GM18502 (cell line): ENCODE measurements at regions not wholly inside any gene's neighbourhood (a gene's known extent, or its start where the extent isn't known, plus 50 kb on each side); places are given as distances from the start of the nearest gene placed in this dataset.
"Not testable (repeated sequence)": the region's sequence is repeated elsewhere in the genome, so short reads cannot be mapped to it uniquely, and the experiment has no call there.

Source experiments
- ATAC-seq: cut with Tn5 transposase; IDR thresholded peaks from one replicate; pipeline ENCODE4 v1.9.1; 2021; ENCODE audit warnings: mild to moderate bottlenecking; ENCODE audit not compliant: unreplicated experiment, poor library complexity

DNA sequence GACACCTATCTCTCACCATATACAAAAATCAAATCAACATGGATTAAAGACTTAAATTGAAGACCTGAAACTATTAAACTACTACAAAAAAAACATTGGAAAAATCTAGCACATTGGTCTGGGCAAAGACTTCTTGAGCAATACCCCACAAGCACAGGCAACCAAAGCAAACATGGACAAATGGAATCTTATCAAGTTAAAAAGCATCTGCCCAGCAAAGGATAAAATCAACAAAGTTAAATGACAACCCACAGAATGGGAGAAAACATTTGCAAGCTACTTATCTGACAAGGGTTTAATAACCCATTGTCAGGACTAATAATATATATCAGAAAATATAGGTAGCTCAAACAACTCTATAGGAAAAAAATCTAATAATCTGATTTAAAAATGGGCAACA is 415.6 kb downstream of the KLHL13 start:
- ATAC-seq = no peak

DNA sequence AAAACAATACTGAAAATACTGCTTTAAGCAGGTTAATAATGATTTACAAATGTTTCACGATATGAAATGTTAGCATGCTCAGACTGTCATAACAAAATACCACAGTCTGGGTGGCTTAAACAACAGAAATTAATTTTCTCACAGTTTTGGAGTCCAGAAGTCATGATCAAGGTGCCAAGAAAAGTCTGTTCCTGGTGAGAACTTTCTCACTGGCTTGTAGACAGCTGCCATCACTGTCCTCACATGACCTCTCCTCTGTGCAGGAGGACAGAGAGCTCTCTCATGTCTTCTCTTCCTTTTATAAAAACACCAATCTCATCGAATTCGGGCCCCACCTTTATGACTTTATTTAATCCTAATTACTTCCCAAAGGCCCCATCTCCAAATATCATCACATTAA is 426.7 kb downstream of the KLHL13 start:
- no peak for ATAC-seq

DNA sequence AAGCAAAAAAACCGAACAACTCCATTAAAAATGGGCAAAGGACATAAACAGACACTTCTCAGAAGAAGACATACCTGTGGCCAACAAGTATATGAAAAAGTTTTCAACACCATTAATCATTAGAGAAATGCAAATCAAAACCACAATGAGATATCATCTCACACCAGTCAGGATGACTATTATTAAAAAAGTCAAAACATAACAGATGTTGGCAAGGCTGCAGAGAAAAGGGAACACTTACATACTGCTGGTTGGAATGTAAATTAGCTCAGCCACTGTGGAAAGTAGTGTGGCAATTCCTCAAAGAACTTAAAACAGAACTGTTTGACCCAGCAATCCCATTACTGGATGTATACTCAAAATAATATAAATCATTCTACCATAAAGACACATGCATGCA is 436.3 kb downstream of the KLHL13 start:
- no peak for ATAC-seq

DNA sequence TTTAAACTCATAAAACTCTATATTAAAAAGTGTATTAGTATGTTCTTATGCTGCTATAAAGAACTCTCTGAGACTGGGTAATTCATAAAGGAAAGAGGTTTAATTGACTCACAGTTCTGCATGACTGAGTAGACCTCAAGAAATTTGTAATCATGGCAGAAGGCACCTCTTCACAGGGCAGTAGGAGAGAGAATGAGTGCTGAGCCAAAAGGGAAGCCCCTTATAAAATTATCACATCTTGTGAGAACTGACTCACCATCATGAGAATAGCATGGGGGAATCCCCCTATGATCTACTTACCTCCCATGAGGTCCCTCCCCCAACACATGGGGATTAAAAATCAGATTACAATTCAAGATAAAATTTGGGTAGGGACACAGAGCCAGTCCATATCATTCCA is 463.2 kb downstream of the KLHL13 start:
- ATAC-seq = no peak

DNA sequence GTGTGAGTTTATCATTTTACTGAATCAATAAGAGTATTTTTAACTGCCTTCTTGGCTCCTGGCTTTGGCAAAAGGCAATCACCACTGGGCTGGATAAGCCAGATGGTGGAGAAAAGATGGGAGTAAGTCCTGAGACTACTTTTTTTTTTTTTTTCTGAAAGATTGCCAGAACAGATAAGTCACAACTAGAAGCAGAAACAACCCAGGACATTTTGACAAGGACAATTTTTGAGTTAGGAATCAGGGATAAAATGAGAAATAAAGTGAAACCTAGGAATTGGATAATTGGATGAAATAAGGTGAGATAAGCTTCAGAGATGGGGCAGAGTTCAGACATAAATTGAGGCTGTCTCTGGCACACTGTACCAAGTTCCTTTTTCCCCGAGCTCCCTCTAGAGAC is 471.0 kb downstream of the KLHL13 start:
- ATAC-seq = no peak

DNA sequence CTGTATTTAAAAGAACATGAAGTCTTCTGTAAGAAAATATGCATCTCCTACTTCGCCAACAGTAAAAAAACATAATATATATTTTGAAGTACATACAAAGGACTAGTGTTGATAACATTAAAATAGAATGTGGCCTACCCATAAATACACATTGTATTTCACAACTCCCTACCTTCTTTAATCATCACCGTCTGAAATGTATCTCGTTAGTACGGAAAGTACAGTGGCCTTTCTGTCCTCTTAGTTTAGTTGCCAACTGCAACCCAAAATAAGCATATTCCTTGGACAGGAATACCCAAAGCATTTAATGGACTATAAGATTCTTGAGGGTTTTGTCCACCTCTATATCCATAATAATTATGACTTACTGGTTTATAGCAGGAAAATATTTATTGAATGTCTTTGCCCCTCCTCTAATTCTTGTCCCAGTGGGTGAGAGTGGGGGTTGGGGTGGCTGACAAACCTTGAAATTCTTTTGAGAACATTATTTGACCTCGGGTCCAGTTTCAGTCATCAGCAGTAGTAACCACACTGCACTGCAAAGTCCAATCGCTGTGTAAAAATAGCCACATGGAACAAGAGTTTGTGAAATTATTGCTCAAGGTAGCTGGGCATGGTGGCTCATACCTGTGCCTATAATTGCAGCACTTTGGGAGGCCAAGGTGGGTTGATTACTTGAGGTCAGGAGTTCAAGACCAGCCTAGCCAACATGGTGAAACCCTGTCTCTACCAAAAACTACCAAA is 474.5 kb downstream of the KLHL13 start:
- ATAC-seq = no peak

DNA sequence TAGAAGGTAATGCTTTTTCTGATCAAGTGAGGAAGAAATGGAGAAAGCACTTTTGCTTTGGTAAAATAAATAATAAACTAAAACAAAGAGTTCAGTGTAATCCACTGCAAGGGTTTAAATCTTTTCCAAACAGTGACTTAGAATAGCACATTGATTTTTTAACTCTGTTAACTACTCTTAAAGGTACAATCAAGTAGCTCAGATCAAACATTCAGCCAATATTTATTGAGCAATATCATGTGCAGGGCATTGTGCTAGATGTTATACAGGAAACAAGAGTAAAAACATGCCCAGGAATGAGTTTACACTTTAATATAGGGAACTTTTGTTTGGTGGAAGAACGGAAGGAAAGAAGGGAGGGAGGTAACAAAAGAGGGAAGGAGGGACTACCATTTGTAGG is 479.8 kb downstream of the KLHL13 start:
- ATAC-seq = no peak

DNA sequence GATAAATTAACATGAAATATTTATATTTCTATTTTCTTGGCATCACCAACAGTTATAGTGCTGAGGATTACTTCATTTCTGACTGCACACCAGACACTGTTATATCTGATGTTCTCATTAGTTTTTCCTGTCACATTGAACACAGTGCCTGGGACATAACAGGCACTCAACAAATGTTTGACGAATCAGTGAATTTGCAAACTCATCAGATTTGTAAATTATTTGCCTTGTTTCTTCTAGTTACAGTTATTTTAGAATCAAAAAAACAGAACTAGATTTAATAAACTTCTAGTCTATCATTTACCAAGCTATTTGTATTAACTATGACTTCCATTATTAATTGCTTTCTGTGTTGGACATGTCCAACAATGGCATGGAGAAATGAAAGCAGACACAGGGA is 483.3 kb downstream of the KLHL13 start:
- ATAC-seq = no peak

DNA sequence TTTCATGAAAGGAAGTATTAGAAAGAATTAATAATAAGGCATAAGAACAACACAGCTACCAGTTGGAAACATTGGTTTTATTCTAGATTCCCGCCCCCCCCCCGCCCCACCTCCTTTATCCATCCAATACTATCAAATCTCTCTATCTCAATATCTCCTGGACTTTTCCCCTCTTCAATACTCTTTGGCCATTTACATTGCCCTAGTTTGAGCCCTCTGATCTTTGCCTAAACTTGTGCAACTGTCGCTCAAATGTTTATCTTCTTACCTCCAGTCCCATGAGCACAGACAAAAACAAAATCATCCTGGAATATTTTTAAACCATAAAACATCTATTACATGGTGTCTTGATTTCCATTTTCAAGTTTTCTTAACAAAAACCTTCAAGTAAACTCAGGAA is 488.2 kb downstream of the KLHL13 start:
- no peak for ATAC-seq

DNA sequence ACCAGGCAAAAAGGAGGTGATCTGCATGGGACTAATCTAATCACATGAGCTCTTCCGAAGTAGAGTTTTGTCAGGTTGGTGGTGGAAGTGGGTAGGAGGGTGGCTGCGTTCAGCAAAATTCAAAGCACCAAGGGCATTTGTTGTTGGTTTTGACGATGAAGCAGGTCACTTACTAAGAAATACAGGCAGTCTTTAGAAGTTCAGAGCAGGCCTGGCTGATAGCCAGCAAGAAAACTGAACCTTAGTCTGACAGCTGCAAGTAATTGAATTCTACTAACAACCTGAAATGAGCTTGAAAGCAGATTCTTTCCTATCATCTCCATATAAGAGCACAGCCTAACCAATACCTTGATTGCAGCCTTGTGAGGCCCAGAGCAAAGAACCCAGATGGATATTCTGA is 505.8 kb downstream of the KLHL13 start:
- ATAC-seq = no peak

DNA sequence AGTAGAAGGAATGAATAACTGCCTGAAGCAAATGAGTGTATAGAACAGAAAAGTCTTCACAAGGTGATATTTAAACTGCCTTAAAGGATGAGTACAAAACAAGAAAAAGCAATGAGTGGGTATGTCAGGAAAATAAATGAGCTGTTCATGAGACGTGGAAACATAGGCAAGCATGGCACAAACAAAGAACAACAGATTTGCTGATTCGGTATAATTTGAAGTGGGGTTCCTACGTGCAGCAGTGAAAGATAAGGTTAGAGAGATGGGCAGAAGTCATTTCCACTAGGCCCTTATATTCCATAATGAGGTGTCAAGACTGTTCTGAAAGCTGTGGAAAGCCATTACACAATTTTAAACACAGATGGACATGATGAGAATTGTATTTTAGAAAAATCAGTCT is 506.6 kb downstream of the KLHL13 start:
- no peak for ATAC-seq

DNA sequence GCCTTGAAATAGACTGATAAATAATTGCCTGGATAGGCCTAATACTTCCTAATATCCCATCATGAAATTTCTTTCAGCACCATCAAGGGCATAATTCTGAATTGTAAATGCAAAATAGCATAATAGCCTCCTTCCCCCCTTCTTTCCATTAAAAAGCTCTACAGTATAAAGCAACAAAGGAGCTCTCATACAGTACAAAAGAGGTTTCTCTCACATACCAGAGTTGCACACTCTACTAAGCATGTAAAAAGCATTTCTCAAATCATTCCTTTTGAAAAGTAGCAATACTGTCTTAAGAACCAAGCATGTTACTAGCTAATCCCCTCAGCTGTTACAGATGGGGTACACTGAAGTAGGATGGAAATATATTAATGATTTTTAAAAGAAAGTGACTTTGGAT is 509.0 kb downstream of the KLHL13 start:
- no peak for ATAC-seq

DNA sequence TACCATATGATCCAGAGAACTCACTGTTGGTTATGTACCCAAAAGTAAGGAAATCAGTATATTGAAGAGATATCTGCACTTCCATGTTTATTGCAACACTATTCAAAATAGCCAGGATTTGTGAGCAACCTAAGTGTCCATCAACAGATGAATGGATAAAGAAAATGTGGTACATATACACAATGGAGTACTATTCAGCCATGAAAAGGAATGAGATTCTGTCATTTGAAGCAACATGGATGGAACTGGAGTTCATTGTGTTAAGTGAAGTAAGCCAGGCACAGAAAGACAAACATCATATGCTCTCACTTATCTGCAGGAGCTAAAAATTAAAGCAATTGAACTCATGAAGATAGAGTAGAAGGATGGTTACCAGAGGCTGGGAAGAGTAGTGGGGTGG is 510.5 kb downstream of the KLHL13 start:
- ATAC-seq = not testable (repeated sequence)

DNA sequence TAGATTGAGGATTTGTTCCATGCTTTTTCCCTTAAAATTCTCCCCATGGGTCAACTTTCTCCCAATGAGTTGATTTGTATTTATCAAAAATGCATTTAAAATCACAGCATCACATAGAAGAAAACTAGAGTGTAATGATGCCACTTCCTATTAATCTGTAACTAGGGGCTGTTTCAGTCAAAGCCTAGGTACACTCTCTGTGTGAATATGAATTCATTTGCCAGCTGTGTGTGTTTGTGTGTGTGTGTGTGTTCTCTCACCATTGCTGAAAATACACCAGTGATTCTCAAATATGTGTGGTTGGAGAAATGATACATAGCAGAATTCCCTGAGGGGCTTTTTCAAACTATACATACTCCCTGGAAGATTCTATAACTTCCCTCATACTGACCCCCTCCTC is 546.5 kb downstream of the KLHL13 start:
- no peak for ATAC-seq

DNA sequence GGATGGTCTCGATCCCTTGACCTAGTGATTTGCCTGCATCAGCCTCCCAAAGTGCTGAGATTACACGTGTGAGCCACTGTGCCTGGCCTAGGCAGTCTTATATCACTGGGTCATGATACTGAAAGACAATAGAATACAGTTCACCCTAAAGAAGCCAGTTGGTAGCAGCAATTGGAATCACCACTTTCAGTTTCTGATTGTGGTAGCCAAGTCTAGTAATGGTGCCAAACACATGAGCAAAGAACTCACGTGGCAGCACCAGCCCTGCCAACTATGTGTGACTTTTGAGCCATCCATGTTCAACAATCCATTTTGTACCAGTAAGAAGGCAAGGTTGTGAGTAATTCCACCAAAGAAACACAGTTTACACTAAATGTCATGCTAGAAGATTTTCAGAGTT is 548.4 kb downstream of the KLHL13 start:
- ATAC-seq = no peak

DNA sequence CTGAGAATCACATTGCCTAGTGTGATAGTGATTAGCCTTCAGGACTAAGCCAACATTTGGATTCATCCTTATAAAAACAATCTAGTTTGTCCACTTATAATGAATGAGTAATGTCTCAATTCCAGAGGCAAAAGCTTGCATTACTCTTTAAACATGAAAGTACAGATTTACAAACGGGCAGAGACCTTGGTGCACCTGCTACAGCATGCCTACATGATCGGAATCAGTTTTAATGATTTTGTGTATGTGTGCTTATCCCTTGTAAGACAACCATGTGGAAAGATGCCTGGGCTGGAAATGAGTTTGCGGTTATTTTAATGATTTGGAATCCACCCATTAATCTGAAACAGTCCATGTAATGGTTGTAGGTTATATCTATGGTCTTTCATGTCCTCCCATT is 572.7 kb downstream of the KLHL13 start:
- ATAC-seq = no peak

DNA sequence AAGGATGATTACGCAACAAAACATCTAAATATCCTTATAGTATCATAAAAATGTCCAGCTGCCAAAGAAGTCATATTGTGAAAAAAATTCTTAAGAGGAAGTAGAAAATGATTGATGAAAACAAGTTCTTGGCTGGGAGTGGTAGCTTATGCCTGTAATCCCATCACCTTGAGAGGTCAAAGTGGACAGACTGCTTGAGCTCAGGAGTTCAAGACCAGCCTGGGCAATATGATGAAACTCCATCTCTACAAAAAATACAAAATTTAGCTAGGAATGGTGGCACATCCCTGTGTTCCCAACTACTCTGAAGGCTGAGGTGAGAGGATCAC is 577.6 kb downstream of the KLHL13 start:
- ATAC-seq = no peak

DNA sequence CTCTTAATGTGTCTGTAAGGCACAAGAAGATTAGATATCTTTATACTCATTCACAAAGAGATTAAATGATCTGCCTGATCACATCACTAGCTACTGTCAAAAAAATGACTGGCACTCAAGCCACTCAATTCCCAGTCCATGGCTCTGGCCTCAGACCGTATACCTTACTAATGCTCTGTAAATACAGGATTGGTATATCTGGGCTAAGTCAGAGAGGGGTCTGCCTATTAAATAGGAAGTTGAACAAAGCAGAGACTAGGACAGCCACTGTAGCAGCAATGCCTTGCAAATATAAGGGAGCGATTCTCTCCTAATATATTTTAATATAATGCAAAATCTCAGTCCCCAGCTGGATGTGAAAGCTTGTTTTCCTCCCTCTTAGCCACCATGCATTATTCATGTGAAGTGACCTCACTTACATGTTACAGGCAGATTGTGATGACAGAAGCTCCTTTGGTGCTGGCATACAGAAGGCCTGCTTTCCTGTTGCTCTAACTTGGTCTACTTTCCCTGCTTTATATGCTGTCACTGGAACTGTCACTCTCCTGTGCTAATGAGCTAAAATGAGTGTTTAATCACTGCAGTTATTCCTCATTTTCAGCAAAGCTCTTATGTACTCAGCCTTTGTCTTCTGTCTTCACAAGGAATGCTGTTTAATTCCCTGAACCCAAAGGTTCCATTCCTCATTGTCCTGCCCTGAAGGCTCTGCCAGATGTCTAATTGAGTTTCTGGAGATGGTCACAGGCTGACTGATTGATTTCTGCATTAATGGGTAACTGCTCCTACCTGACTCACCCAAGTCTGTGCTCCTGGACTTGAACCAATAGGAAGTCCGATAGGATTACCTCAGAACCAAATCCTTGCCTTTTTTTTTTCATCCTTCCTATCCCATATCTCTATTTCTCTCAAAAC is 578.2 kb downstream of the KLHL13 start:
- ATAC-seq = no peak

DNA sequence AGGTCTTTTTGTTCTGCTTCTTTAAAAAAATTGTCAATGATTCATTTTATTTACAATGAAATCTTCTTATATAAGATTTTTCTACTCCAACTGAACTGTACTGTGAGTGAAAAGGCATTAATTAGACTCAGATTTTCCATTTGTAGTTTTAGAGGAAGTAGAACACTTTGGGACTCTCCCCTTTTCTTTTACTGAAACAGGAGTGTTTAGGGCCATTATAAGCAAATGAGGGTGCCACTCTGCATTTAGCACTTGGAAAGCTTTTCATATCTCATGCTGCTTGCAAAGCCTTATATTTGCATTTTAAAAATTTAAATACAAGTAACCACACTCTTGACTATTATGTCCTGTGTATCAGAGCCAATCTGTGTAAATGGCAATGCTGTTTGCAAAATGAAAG is 584.3 kb downstream of the KLHL13 start:
- ATAC-seq = no peak

DNA sequence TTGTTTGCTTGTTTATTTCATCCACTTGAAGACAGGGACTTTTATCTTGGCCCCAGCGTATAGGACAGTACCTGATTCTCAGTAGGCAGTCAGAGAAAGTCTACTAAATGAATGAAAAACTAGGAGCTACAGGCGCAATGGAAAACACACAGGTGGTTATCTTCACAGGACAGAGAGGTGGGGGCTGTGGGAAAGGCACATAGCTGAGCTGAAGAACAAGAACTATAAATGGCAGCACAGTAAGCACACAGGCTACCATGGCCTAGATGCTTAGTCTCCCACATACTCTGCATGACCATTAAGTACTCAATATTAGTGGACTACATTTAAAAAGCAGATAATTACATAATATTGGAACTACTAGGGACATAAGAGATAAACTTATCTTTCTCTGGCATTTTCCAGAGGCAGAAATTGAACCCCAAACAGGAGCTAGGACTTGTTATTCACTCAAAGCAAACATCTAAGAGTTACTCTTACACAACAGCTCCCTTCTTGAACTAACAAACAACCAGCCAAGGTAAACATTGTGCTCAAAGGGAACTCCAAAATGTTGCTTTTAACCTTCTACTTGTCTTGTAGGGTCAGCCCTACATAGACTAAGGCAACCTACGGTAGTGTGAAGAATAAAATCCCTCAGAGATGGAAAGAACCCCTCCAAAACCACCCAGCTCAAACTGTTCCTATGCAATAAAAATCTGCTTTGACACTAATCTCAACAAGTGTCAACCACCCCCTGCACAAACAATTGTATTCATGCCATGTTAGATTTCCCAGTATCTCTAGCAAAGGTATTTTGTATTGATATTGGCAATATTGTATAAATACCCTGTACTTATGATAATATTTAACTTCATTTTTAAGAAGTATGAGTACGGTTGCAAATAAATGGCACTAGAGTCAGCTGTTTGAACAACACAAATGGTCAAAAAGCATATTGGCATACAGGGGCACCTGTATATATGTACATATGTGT is 593.6 kb downstream of the KLHL13 start:
- no peak for ATAC-seq

DNA sequence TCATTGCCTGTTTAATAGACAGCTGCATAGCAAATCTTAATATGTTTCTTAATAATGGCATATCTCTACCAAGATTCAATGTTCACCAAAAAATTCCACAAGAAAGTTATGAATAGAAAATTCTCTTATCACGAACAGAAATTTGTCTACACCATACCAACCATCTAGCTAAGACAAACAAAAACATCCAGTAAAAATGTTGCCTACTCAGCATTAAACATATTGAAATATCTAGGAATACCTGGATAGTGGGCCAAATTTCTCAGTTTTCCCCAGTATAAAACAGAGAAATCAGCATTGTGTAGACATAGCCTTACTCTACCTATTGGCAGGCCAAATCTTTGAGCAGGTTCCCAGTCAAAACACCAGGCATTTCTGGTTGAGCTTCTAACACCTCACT is 598.6 kb downstream of the KLHL13 start:
- ATAC-seq = no peak
